ENCODE measurements at regions not wholly inside any gene's neighbourhood (a gene's known extent, or its start where the extent isn't known, plus 50 kb on each side); places are given as distances from the start of the nearest gene placed in this dataset.

GRCh38 chr16:47995354-47995753 is 160.4 kb downstream of the ABCC12 start:
- Mint-ChIP-seq H3K4me3 (ENCODE audit: unreplicated experiment) (no peak overlapping the region), H3K27me3 (ENCODE audit: insufficient read depth, unreplicated experiment) (peaks cover 5% of the 10 kb centered on the region), H3K36me3 (ENCODE audit: insufficient read depth, unreplicated experiment) (no peaks in the 10 kb centered on the region), H3K9me3 (ENCODE audit: unreplicated experiment) (peaks cover 10% of the 10 kb centered on the region), H3K27ac (ENCODE audit: unreplicated experiment) (no peak overlapping the region), H3K4me1 (ENCODE audit: low read depth, unreplicated experiment) (no peaks in the 10 kb centered on the region)
- Histone ChIP-seq H3K4me3 (ENCODE audit: low read depth, low read length) (no peak overlapping the region), H3K27me3 (replicated peaks; ENCODE audit: control insufficient read depth, insufficient read depth, low read length) (no peaks in the 10 kb centered on the region), H3K4me1 (no peaks in the 10 kb centered on the region), H3K9me3 (no peaks in the 10 kb centered on the region), H3K36me3 (ENCODE audit: control insufficient read depth, insufficient read depth, low read length) (no peaks in the 10 kb centered on the region)
- no peak for DNase-seq
- no TSS peak for BruUV-seq (replicated peaks)
- intact Hi-C loops (cut with micrococcal nuclease; ENCODE audit: unreplicated experiment), result no loop called here
- ChIA-PET CTCF (no interaction called here), POLR2A (no interaction called here)
- TF ChIP-seq CTCF (IDR thresholded peaks at IDR 0.05; ENCODE audit: insufficient read depth in 1 of 2, low read depth in 1 of 2, low read length in 1 of 2, severe bottlenecking in 1 of 2, unreplicated experiment in 1 of 2), result no peak

GRCh38 chr16:47991491-47991890 is 164.3 kb downstream of the ABCC12 start:
- intact Hi-C loops (cut with micrococcal nuclease; ENCODE audit: unreplicated experiment), result no loop called here
- CTCF ChIA-PET, result no interaction called here
- BruUV-seq (replicated peaks), result no TSS peak
- DNase-seq, result no peak
- Histone ChIP-seq H3K4me3 (ENCODE audit: low read depth, low read length) (no peak overlapping the region), H3K4me1 (no peaks in the 10 kb centered on the region), H3K9me3 (0 out of 2 replicates have a peak, but pooled peaks cover 3% of the 10 kb centered on the region), H3K36me3 (ENCODE audit: control insufficient read depth, insufficient read depth, low read length) (no peaks in the 10 kb centered on the region), H3K27me3 (replicated peaks; ENCODE audit: control insufficient read depth, insufficient read depth, low read length) (no peaks in the 10 kb centered on the region)
- Mint-ChIP-seq H3K9me3 (ENCODE audit: unreplicated experiment) (peaks cover 16% of the 10 kb centered on the region), H3K36me3 (ENCODE audit: insufficient read depth, unreplicated experiment) (no peaks in the 10 kb centered on the region), H3K27me3 (ENCODE audit: insufficient read depth, unreplicated experiment) (peaks cover 5% of the 10 kb centered on the region), H3K4me1 (ENCODE audit: low read depth, unreplicated experiment) (no peaks in the 10 kb centered on the region), H3K27ac (ENCODE audit: unreplicated experiment) (no peak overlapping the region), H3K4me3 (ENCODE audit: unreplicated experiment) (no peak overlapping the region)
- no peak for TF ChIP-seq CTCF (IDR thresholded peaks at IDR 0.05; ENCODE audit: insufficient read depth in 1 of 2, low read depth in 1 of 2, low read length in 1 of 2, severe bottlenecking in 1 of 2, unreplicated experiment in 1 of 2)
- POLR2A ChIA-PET, result no interaction called here

GRCh38 chr16:47990676-47991075 is 165.1 kb downstream of the ABCC12 start:
- H3K4me3 ChIP-seq (ENCODE audit: low read depth, low read length), result no peak overlapping the region
- H3K36me3 ChIP-seq (ENCODE audit: control insufficient read depth, insufficient read depth, low read length), result no peaks in the 10 kb centered on the region
- BruUV-seq (replicated peaks), result no TSS peak
- no peak overlapping the region for H3K4me3 Mint-ChIP-seq (ENCODE audit: unreplicated experiment)
- ChIA-PET POLR2A (no interaction called here), CTCF (no interaction called here)
- no peak for TF ChIP-seq CTCF (IDR thresholded peaks at IDR 0.05; ENCODE audit: insufficient read depth in 1 of 2, low read depth in 1 of 2, low read length in 1 of 2, severe bottlenecking in 1 of 2, unreplicated experiment in 1 of 2)
- H3K36me3 Mint-ChIP-seq (ENCODE audit: insufficient read depth, unreplicated experiment), result no peaks in the 10 kb centered on the region
- H3K9me3 Mint-ChIP-seq (ENCODE audit: unreplicated experiment), result peaks cover 16% of the 10 kb centered on the region
- no peak for DNase-seq
- H3K4me1 ChIP-seq, result no peaks in the 10 kb centered on the region
- no peaks in the 10 kb centered on the region for H3K27me3 ChIP-seq (replicated peaks; ENCODE audit: control insufficient read depth, insufficient read depth, low read length)
- no peaks in the 10 kb centered on the region for H3K4me1 Mint-ChIP-seq (ENCODE audit: low read depth, unreplicated experiment)
- 0 out of 2 replicates have a peak, but pooled peaks cover 3% of the 10 kb centered on the region for H3K9me3 ChIP-seq
- H3K27me3 Mint-ChIP-seq (ENCODE audit: insufficient read depth, unreplicated experiment), result peaks cover 8% of the 10 kb centered on the region
- intact Hi-C loops (cut with micrococcal nuclease; ENCODE audit: unreplicated experiment), result no loop called here
- H3K27ac Mint-ChIP-seq (ENCODE audit: unreplicated experiment), result no peak overlapping the region

Measured in Caco-2 (cell line).